GM18511 (cell line): ENCODE measurements at regions not wholly inside any gene's neighbourhood (a gene's known extent, or its start where the extent isn't known, plus 50 kb on each side); places are given as distances from the start of the nearest gene placed in this dataset.

ENCODE experiments used
- ATAC-seq: cut with Tn5 transposase; IDR thresholded peaks from one replicate; pipeline ENCODE4 v1.9.1; 2021; ENCODE audit warnings: mild to moderate bottlenecking, moderate library complexity; ENCODE audit not compliant: unreplicated experiment

DNA sequence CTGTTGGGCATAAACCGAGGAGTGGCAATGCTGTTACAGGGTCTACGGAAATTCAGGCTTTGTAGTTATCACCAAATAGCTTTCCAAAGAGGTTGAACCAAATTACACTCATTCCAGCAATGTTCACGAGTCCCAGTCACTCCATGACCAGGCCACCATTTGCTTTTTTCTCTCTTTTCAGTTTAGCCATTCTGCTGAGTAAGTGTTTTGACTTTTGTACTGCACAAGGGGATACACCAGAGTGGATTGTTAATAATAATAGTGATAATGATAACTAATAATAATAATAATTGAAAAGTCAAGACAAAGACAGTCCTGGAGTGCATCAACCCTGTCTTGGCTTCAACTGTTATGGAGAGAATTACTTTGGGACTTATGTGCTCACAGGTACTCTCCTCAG lies 343.5 kb downstream of the AACS start:
- no peak for ATAC-seq

DNA sequence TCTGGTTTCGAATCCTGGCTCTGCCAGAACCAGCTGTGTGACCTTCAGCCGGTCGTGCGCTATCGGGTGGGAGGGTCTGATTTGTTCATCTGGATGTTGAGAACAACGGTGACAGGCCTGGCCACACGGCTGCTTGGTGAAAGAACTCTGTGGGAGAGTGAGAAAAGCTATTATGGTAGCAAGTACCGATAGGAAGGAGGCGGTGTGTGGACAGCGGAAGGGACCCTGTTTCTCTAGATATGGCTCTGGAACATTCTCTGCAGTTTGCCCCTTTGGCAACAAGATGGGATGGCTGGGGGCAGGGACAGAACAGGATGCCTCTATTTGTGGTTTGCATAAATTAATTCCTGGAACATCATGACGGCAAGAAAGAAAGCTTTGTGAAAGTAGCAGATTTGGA lies 347.3 kb downstream of the AACS start:
- no peak for ATAC-seq

DNA sequence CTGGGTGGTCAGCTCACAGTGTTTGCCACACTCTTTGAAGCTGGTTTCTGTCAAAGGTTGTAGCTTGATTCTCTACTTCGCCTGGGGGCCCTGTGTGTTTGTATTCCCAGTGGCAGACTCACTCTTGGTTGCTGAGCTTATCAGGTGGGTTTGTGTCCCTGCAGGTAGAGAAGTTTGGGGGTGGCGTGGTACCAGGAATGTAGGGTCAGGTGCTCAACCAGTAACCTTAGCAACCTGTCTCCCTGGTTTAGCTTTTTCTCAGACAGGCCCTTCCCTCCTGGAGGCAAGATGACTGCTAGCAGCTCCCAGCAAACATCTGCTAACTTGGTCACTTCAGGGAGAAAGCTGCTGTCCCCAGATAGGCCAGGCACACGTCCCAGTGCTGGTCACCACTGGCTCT lies 352.2 kb downstream of the AACS start:
- no peak for ATAC-seq

DNA sequence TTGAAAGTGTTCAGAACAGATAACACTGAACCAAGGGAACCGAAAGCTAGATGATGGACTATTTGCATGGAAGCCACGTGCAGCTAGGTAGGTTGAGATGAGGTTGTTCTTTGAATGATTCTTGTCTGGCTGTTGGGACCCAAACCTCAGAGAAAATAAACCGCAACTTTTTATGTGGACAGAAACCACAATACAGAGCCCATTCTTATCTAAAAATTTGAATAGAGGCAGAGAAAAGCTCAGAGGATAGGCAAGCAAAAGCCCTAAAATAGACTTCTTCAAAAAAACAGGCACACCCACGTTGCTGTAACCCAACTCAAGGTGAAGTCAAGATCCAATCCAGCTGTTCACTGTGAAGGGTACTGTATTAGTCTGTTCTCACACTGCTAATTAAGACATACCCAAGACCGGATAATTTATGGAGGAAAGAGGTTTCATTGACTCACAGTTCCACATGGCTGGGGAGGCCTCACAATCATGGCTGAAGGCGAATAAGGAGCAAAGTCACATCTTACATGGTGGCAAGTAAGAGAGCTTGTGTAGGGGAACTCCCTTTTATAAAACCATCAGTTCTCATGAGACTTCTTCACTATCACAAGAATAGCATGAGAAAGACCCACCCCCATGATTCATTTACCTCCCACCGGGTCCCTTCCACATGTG lies 353.8 kb downstream of the AACS start:
- ATAC-seq: peak; percentile 80

DNA sequence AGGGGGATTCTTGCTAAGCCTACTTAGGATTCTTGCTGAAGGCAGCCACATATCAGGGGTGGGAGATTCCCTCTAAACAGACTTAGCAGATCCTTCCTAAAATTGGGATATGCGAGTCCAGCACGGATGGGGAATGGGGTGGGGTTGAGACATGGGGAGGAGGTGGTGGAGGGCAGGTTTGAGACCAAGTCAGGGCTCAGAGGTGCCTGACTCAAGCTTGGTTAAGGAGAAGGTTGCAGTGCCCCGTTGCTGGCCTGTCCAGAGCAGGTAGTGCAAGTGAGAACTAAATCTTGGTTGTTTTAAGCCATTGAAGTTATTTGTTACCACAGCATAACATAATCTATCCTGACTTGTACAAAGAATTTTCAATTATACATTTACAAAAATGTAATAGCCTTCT lies 359.7 kb downstream of the AACS start:
- ATAC-seq: no peak

DNA sequence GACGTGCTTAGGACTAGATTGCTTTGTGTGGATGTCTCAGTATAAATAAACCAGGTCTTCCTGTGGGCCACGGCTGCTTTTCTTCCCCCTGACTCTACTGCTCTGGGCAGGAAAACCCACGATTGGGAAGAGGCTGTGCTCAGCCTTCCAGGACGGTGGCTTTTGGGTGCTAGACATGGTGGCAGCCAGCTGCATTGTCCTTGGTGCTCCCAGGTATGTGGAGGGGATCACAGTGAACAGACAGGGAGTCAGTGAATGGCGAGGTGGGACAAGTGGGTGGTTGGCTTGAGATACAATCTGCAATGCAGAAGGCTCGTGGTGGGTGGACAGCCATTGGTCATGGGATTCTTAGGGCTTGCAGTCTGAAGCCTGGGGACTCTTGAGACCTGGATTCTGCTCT lies 366.3 kb downstream of the AACS start:
- no peak for ATAC-seq

DNA sequence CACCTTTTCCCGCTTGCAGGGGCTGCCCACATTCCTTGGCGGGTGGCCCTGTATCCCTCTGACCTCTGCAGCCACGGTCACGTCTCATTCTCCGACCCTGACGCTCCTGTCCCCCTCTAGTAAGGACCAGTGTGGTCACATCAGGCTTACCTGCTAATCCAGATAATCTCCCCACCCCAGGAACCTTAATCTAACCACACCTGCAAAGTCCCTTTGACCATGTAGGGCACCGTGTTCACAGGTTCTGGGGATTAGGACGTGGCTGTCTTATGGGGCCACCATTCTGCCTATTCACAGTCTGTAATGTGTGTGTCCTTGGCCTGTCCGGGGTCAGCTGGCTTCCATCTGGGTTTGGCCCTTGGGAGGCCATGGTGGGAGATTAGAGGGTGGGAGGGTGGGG lies 368.9 kb downstream of the AACS start:
- no peak for ATAC-seq

DNA sequence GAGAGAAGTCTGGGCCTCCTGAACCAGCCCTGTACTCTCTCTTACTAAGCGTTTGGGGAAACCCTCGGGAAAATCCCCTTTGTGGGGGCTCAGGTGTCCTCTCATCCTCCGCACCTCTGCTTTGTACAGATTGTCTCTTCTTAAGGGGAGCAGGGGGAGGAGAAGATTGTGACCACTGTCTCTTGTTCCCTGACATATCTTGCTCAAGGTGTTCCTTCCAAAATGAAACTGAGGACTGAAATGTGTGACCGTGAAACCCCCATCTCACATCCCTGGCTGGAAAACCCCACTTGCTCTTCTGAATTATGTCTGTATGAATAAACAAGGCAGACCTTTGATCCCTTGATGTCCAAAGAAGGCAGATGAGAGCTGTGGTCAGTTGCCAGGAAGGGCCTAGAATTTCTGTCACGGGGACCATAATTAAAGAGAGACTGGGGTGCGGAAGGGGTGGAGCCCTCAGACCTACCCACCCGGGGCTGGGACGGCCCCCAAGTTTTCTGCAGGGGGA lies 369.8 kb downstream of the AACS start:
- ATAC-seq: peak; percentile 82

DNA sequence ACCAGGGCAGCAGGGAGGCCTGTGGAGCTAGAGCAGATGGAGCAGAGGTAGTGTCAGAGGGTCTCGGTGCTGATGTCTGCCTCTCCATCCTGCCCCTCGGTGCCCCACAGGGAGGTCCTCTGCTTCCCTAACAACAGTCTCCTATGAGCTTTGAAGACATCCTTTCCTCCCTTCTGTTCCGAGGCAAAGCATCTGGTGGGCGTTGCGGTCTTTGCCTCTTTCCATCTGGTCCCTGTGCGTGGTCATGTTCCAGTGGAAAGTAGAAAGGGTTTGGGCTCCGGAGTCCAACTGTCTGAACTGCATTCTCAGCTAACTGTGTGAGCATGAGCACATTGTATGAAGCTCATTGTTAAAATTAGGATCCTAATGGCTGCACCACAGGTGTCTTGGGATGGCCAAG lies 370.6 kb downstream of the AACS start:
- no peak for ATAC-seq

DNA sequence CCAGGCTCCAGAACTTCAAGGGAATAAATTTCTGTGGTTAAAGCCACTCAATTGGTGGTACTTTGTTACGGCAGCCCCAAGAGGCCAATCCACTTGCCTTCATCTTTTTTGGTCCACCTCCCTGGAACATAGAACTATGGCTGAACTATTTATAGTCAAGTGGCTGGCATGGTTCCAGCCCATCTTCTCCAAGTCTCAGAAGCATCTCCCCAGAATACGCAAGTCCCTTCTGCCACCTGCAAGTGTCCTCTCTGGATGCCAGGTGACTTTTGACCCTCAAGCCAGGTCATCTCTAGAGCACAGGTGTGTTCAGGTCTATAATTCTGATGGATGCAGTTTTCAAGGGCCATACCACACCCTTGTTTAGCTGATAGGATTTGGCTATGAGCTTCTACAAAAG lies 371.5 kb downstream of the AACS start:
- ATAC-seq: no peak

DNA sequence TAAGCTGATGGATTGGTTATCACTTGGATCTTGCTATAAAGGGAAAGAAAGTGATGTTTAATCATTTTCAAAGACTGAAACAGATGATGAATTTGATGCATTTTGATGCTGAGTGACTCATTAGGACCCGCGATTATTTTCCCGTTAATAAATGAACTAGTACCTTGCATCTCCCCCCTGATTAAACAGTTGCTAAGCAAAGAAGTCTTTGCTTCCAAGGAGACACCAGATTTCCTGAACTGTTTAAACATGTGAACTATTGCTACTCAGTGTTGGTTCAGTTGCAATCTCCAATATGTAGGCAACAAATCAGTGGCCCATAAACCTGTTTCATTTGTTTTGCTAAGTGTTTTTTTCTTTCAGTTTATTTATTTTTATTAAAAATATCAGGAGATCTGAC lies 375.2 kb downstream of the AACS start:
- no peak for ATAC-seq

DNA sequence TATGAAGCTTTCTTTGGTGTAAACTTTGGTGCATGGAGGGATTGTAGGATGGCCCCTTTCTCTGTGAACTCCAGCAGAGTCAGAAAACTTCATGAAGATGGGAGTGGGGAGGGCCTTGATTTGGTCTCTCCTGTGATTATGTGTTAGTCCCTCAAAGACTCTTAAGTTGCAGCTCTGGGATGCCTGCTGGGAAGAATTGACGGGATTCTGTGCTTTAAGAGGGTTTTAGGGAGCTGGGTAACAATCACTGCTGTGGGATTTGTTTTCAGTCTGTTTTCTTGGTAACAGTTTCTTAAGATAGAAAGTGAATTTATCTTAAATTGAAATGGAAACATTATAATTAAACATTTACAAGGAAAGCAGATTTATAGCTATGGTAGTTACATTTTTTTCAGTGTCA lies 378.1 kb downstream of the AACS start:
- ATAC-seq: no peak

DNA sequence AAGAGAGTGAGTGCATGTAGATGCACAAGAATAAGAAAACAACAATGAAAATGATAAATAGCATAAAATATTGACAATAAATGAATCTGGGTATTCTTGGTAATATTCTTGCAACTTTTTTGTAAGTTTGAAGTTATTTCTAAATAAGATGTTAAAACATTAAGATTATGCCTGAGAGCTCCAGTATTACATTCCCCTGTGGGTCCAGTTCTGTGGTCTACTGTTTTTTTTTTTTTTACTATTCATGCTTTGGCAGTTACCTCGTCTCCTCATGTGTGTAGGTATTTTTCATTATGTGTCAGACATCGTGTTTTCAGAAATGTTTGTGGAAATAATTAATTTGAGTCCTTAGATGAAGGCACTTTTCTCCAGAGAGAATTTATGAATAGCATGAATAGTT lies 386.2 kb downstream of the AACS start:
- no peak for ATAC-seq

DNA sequence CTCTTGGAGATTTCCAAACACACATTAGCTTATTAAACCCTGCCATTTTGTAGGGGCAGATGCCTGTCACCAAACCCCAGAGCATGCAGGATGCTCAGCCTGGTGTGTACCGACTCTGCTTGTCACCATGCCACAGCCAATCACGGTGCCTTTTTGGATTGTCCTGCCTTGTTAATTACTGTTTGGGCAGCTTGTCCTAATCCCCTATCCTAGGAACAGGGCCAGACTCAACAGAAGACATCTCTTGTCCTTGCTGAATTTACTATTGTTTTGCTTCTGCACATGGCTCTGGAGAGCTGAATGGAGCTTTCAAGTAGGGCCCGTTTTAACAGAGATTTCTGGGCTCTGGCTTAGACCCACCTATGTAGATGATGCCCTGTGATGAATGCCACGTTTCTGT lies 388.5 kb downstream of the AACS start:
- no peak for ATAC-seq

DNA sequence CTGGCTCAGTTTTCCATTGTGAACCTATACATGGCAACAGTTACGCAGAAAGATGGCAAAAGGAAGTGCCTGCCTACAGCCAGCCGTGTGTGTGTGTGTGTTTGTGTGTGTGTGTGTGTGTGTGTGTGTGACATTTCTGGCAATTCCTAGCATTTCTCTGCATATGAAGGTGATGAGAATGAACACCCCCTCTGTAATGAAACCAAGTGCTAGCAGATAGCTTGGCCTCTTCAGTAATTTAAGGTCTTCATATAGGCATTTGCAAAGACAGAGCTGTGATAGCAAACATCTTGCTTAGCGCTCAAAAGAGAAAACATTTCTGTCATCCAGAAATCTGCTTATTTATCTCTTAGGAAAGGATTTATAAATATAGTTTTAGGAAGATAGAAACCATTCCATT lies 389.1 kb downstream of the AACS start:
- no peak for ATAC-seq

DNA sequence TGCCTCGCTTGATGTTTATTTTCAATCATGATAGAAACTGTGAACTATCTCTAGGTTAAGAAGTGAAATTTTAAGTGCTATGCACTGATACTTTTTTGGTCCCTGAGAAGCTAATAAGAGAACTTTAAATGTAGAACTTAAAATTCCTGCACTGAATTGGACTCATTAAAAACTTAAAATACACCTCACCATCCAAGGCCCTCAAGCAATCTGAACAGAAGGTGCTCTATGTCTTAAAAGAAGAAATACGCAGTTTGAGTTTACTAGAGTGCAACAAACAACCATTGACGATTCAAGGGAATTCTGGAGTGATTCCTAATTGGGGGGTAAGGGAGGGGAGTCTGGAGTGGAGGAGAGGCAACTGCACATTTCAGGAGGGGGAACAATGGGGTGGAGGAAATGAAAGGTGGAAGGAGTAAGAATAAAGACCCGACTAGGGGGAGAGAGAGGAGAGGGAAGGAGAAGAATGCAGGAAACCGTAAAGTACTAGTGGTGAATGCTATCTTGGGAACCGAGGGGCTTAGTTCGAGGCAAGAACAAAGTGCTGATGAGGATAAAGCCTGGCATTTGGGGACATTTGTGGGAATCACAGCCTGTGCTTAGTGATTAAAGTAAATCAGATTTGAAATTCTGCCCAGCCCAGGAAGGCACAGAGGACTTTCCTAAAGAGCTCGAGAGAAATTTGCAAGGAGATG lies 389.7 kb downstream of the AACS start:
- no peak for ATAC-seq

DNA sequence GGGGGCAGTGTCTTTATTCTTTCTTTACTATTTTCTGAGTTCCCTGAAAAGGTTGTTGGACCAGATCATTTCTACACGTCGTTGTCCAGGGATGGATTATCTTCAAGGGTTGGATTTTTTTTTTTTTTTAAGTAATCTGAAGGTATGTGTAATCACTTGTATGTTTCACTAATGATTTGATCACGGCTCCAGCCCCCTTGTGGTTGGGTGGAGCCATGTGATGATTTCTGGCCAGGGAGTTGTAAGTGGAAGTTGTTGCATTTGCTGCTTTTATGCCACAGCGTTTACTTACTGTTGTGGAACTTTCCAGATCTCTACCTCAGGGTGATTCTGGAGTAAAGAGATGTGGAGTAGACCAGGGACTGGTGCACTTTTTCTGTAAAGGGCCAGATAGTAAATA lies 390.3 kb downstream of the AACS start:
- ATAC-seq: no peak

DNA sequence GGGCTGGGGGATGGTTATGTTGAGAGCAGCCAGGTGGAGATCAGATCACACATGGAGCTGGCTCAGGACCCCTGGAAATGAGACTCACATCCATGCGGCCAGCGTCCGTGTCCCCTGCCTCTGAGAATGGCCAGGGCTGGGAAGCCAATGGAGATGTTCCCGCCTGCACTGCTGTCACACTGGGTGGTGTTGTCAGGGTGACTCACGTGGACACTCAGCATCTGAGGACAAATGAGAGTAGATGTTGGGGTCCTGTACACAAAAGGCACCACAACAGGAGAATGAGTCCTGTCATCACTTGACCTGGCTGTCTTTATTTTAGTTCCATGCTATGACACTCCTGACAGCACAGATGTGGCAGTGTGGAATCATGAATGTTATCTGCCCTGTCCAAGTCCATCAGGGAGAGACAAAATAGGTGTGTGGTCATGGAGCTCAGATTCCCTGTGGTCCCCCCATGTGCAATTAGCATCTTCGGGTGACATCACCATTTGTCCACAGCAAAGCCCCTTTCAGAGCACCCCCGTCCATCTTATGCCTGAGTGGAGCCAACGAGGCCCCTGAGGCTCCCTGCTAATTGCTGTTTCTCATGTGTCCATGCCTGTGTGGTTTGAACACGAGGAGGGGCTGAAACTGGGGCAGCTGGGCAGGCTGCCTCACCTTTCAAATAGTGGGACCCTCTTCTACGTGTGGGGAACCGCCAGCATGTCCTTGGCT lies 393.5 kb downstream of the AACS start:
- ATAC-seq: no peak

DNA sequence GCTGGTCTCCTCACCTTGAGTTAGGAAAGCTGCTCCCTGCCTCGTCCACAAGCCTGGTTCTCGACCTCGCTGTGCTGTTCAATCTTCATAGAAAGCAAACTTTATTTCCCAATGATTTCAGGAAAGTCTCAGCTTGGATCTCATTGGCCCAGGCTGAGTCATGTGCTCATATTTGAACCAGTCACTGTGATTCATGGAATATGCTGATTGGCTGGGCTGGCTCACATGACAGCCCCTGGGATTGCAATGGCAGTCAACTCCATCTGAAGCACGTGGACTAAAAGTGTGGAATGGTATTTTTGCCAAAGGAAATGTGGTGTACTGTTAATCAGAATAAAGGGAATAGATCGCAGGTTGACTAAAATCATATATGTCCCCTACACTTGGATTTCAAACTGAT lies 396.6 kb downstream of the AACS start:
- no peak for ATAC-seq

DNA sequence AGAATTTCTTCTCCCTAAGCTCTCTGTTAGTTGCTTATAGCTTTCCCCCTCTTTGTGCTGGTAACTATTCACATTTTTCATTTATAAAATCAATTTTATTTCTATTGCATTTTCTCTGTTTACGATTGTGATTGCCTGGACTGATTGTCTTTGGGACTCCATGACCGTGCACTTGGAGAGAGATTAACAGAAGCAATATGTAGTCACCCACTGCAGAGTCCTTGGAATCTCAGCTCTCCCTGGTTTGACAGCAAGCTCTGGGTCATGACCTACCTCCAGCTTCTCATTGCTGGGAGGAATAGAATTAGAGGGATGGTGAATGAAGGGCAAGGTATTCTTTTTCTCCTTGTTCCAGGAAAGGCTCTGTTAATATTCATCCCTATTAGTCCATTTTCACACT lies 398.2 kb downstream of the AACS start:
- no peak for ATAC-seq

DNA sequence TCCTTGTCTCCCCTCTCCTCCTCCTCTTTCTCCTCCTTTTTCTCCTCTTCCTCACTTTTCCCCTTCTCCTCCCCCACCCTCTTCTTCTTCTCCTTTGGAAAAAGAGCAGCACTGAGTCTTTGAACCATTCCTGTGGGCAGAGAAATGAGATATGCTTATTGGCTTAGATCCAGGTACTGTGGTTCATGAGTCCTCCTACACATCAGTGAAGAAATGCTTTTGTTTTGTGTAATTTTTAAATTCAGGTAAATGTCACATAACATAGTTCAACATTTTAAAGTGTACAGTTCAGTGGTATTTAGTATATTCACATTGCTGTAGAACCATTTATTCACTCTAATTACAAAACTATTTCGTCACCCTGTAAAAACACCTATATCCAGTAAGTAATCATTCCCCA lies 402.1 kb downstream of the AACS start:
- no peak for ATAC-seq

DNA sequence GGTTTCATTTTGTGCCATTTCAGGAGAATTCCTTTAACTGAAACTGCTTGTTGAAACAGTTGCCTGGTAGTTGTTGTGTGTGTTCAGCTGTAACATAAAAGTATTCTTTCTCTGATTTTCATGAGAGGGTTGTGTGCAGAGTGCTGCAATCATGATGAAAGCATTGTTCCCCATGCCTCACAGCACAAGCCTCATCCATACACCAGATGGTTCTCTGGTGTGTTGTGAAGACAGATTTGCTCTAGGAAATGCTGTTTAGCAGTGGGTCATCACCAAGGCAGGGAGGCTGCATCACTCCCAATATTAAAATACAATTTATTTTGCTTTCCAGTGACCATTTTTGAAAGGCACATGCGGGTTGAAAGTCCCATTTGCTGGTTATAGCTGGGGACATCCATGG lies 404.4 kb downstream of the AACS start:
- ATAC-seq: no peak
